Kidney (tissue), 13 donors: ENCODE measurements at regions not wholly inside any gene's neighbourhood (a gene's known extent, or its start where the extent isn't known, plus 50 kb on each side); places are given as distances from the start of the nearest gene placed in this dataset.
A peak's percentile ranks its signal among the peaks of the same experiment; 100 is the strongest.
"Not testable (repeated sequence)": the region's sequence is repeated elsewhere in the genome, so short reads cannot be mapped to it uniquely, and the experiment has no call there.

Experiments used
- DNase-seq, 5 donors: peaks; one replicate each; pipeline ENCODE4 v3.0.0-alpha.2; 2013 to 2020
- FAIRE-seq: peaks from 2 replicates; lab custom pipeline; 2012; peaks lifted over from hg19 to GRCh38; lab: Jason Lieb, UNC
- H3K27ac ChIP-seq, 2 donors: one replicate each; pipeline ENCODE4 v1.7.0; 2013; ENCODE audit warnings: low read depth in 2 of 2, low read length in 2 of 2, inconsistent platforms in 1 of 2
- H3K27me3 ChIP-seq: one replicate; pipeline ENCODE4 v1.7.1; 2013; ENCODE audit warnings: low read length, inconsistent platforms; ENCODE audit not compliant: control insufficient read depth, insufficient read depth
- H3K36me3 ChIP-seq, 3 donors: one replicate each; pipeline versions ENCODE4 v1.7.0 to v1.7.1; 2013; ENCODE audit warnings: low read length in 3 of 3, control low read depth in 1 of 3, inconsistent platforms in 1 of 3; ENCODE audit not compliant: insufficient read depth in 3 of 3, control insufficient read depth in 2 of 3
- H3K4me1 ChIP-seq, 3 donors: one replicate each; pipeline versions ENCODE4 v1.7.0 to v1.7.1; 2013; ENCODE audit warnings: low read length in 3 of 3, inconsistent platforms in 1 of 3, low read depth in 1 of 3; ENCODE audit not compliant: control insufficient read depth in 2 of 3, insufficient read depth in 2 of 3
- H3K4me3 ChIP-seq, 3 donors: one replicate each; pipeline versions ENCODE4 v1.7.0 to v1.8.1; 2013; ENCODE audit warnings: low read length in 3 of 3, control low read depth in 1 of 3, inconsistent platforms in 1 of 3
- H3K9ac ChIP-seq, 3 donors: one replicate each; pipeline versions ENCODE4 v1.7.0 to v1.7.1; 2013; ENCODE audit warnings: low read length in 3 of 3, control low read depth in 1 of 3, inconsistent platforms in 1 of 3
- H3K9me3 ChIP-seq, 3 donors: one replicate each; pipeline versions ENCODE4 v1.7.0 to v1.7.1; 2013; ENCODE audit warnings: low read length in 3 of 3, control low read depth in 1 of 3, inconsistent platforms in 1 of 3; ENCODE audit not compliant: control insufficient read depth in 2 of 3, insufficient read depth in 1 of 3
- CTCF ChIP-seq: IDR thresholded peaks from 3 replicates; pipeline ENCODE4 v1.5.1; 2012; ENCODE audit warnings: mild to moderate bottlenecking, moderate library complexity, borderline replicate concordance; ENCODE audit not compliant: insufficient read depth; ENCODE audit errors: extremely low read depth
- intact Hi-C: fragments of 100-400 bp; cut with DNase I; formaldehyde crosslinking; loops from one replicate; pipeline ENCODE4 v1.11.1; 2022
- donor health status: control.
- donor health status: control.
- donor health status: control.
- donor health status: control.
- donor health status: control.
- donor health status: DM: yes; HTN: yes; CAD: no.
- donor health status: Normal renal cell carcinoma (clear cell type).

- H3K9ac ChIP-seq, intact Hi-C loops, DNase-seq, H3K9me3 ChIP-seq, H3K27me3 ChIP-seq, H3K27ac ChIP-seq, FAIRE-seq, H3K4me1 ChIP-seq, H3K36me3 ChIP-seq, H3K4me3 ChIP-seq: not testable (repeated sequence)
These were observed 126.6 kb upstream of the PTPN20 start for GRCh38 chr10:46784665-46785064.

GRCh38 chr10:46786125-46786517, 125.1 kb upstream of the PTPN20 start:
- peak overlapping the region in 2 of 3 donors; percentile 41 to 73 for H3K4me3 ChIP-seq
- H3K27ac ChIP-seq, intact Hi-C loops, H3K9ac ChIP-seq, H3K36me3 ChIP-seq, H3K9me3 ChIP-seq, H3K27me3 ChIP-seq, H3K4me1 ChIP-seq, FAIRE-seq: not testable (repeated sequence)
- DNase-seq: peak in 4 of 5 donors; percentile 2 to 46 (median 26)

- intact Hi-C loops, H3K27me3 ChIP-seq, FAIRE-seq, H3K4me1 ChIP-seq, H3K36me3 ChIP-seq, H3K9me3 ChIP-seq: not testable (repeated sequence)
- DNase-seq: peak; percentile 86 to 95 (median 88)
- H3K4me3 ChIP-seq: peak overlapping the region; percentile 73 to 80 (median 77)
- H3K9ac ChIP-seq: peak overlapping the region in 2 of 3 donors; percentile 55 to 76
- peak overlapping the region in 1 of 2 donors; percentile 47 for H3K27ac ChIP-seq
These were observed 124.5 kb upstream of the PTPN20 start for GRCh38 chr10:46786518-46787320.

- intact Hi-C loops: no loop called here
- Histone ChIP-seq H3K27me3 (no peaks in the 10 kb centered on the region), H3K27ac (no peak overlapping the region), H3K4me3 (peak overlapping the region; percentile 73 to 80 (median 77)), H3K4me1 (no peaks in the 10 kb centered on the region), H3K9me3 (no peaks in the 10 kb centered on the region), H3K9ac (peak overlapping the region in 2 of 3 donors; percentile 55 to 76), H3K36me3 (no peaks in the 10 kb centered on the region)
- no peak for FAIRE-seq
- no peak for TF ChIP-seq CTCF
- peak; percentile 34 to 68 (median 46) for DNase-seq
These were observed 124.0 kb upstream of the PTPN20 start for GRCh38 chr10:46787321-46787615.

- H3K27ac ChIP-seq, H3K4me1 ChIP-seq, intact Hi-C loops, H3K9me3 ChIP-seq, DNase-seq, H3K9ac ChIP-seq, H3K4me3 ChIP-seq, H3K27me3 ChIP-seq, H3K36me3 ChIP-seq, FAIRE-seq: not testable (repeated sequence)
These were observed 118.4 kb upstream of the PTPN20 start for GRCh38 chr10:46792657-46793357.

GRCh38 chr10:46796351-46796750, 114.9 kb upstream of the PTPN20 start:
- FAIRE-seq, H3K9me3 ChIP-seq, H3K36me3 ChIP-seq, H3K9ac ChIP-seq, DNase-seq, H3K4me3 ChIP-seq, H3K27ac ChIP-seq, H3K4me1 ChIP-seq, H3K27me3 ChIP-seq, intact Hi-C loops: not testable (repeated sequence)

- FAIRE-seq, H3K36me3 ChIP-seq, H3K9ac ChIP-seq, H3K27me3 ChIP-seq, intact Hi-C loops, H3K4me1 ChIP-seq, DNase-seq, H3K4me3 ChIP-seq, H3K27ac ChIP-seq, H3K9me3 ChIP-seq: not testable (repeated sequence)
These were observed 109.2 kb upstream of the PTPN20 start for GRCh38 chr10:46802010-46802409.
